Activated CD4-positive, alpha-beta T cell treated with anti-CD3 and anti-CD28 coated beads for 4 hours (primary cell): ENCODE measurements at regions not wholly inside any gene's neighbourhood (a gene's known extent, or its start where the extent isn't known, plus 50 kb on each side); places are given as distances from the start of the nearest gene placed in this dataset.

Experiments used
- DNase-seq, 2 donors: peaks; one replicate each; pipeline ENCODE4 v3.0.0-alpha.2; 2020

DNA sequence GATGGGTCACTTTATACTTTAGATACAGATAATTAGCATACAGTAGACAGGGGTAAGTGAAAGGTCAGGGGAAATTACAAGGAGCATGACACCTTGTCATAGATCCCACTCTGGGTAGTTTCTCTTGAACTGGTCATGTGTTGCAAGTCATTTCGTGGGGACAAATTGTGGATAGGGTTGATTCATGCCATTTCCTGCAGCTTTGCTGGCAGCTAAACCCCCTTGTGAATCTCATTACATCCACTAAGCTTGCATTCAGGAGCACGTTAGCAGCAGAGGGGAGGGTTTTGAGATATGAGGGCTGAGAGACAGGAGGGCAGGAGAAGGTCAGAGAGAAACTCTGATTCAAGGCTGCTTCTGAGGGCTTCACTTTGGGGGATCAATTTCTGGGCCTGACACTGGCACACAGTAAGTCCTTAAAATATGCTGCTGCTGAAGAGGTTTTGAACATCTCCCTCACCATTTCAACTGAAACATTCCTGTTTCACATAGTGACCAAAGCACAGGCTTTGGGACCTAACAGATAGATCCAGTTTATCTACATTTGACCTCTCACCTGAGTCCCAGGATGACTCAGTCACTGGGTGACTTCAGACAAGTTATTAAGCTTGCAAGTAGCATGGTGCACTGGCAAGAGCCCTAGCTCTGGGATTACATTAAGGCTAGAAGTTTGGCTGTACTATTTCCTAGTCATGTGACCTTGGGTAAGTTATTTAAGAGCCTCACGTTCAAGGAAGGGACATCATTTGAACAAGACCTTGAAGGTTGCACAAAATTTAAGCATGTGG lies 206.0 kb upstream of the USP24 start:
- DNase-seq, result no peak

DNA sequence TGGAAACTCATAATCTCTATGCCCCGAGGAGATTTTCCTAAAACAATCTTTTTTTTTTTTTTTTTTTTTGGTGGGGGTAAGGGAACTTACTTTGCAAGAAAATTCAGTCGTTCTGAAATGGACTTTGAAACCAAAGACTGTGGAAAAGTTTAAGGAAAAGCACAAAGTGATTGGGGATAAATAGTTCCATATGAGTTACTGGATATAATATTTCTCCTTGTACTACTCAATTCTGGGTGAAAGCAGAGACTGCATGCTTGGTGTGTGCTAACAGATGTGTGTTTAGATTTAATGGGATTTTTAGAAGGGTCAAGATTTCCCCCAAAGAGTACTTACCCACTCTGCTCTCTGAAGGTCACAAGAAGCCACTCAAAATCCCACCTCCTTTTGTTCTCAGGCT lies 204.9 kb upstream of the USP24 start:
- no peak for DNase-seq

DNA sequence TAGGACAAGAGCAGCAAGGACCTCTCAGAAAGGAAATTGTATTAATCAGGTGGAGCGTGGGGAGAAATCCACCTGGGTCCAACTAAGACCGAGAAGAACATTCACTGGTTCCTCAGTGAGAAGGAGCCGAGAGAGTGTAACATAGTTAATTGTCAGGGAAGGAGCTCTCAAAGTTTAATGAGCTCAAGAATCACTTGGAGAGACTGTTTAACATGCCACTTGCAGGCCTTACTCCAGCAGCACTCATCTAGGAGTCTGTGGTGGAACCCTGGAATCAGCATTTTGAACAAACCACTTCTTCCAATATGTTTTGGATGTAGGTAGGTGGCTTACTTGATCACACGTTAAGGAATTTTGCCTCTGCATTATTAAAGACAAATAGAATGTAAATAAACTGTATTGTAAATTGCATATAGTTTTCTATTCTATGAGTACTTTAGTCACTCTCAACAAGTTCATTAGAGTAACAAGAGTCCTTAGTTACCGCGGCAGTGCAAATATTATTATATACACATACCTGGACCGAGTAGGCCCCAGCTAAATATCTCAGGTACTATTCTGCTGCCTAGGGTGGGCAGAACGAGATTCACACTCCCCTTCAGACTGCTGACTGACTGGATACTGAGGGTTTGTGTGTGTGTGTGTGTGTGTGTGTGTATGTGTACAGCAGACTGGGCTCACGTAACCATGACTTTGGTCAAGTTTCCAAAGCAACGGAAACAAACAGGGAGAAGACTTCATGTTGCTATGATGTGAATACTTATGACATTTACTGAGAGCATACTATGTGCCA lies 203.2 kb upstream of the USP24 start:
- no peak for DNase-seq

DNA sequence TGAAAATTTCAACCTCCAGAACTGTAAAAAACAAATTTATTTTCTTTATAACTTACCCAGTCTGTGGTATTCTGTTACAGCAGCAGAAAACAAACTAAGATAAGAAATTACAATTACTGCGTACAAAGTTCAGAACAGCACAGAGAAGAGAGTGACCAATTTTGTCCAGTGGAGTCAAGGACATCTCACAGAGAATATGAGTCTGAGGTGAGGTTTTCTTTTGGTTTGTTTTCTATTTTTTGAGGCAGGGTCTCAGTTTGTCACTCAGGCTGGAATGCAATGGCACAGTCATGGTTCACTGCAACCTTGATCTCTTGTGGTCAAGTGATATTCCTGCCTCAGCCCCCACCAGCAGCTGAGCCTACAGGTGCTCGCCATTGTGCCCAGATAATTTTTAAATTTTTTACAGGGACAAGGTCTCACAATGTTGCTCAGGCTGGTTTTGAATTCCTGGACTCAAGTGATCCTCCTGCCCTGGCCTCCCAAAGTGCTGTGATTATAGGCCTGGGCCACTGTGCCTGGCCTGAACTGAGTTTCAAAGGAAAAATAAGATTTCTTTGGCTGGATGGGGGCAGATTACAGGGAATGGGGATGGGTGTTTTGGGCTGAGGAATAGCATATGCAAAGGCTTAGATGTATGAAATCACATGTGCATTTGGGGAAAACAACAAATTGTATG lies 201.1 kb upstream of the USP24 start:
- no peak for DNase-seq

DNA sequence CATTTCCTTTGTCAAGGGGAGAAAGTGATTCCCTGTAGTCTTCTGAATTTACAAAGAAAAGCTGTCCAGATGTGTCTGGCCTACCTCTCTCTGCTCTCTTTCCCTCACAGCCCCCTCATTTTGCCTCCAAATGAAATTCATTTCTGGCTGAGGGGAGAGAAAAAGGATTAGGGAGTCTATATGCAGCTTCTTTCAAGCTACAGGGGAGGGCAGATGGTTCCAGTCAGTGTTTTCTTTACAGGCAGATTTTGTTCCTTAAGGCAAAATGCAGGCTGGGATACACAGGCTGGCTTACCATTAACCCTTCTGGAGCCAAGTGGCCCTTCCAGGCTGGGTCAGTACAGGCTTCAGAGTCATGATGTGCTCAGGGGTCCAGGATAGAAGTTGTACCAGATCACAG lies 198.1 kb upstream of the USP24 start:
- no peak for DNase-seq

DNA sequence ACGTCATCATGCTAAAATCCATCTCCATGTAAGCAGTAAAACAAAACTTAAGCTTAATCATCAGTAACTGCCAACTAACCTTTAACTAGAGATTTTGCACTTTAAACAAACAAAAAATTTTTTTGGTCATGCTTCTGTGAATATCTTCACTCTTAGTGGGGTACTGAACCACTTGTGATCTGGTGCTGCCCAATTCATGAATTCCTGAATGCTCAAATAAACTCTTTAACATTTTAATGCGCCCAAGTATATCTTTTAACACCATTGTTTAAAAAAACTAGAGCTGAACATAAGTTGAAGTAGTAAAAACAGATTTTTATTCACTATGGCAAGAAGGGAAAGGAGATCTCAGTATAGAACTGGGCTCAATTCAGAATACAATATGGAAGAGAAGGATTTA lies 196.9 kb upstream of the USP24 start:
- no peak for DNase-seq

DNA sequence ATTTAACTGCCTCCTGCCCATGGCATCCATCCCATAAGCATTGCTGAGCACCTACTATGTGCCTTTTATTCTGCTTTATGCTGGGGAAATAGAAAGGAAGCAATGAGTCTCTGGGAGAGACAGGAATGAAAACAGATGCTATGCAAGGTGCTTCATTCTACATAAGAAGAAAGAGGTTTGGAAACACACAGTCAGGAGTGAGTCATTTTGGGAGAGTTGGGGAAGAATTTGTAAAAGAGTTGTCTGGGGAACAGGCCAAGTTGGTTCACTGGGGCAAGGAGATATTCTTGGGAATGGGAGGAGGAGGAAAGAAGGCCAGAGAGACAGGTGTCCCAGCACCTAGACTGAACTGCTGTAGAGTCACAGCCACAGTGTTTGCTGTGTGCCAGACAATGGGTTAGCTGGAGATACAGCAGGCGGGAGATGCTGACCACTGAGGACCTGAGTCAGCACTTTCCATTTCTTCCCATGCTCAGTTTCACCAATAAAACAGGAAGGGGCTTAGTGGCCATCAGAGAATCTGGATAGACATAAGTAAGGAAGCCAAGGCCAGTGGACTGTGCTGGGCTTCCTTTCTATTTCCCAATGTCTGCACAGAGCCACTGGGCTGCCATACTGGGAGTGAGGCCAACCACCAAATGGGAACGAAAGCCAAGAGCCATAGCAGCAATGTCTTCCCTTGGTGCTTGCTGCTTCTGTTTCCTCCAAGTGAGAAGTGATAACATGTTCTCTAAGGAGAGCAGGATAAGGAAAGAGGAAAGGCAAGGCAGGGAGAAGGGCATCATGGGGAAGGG lies 187.7 kb upstream of the USP24 start:
- DNase-seq, result no peak

DNA sequence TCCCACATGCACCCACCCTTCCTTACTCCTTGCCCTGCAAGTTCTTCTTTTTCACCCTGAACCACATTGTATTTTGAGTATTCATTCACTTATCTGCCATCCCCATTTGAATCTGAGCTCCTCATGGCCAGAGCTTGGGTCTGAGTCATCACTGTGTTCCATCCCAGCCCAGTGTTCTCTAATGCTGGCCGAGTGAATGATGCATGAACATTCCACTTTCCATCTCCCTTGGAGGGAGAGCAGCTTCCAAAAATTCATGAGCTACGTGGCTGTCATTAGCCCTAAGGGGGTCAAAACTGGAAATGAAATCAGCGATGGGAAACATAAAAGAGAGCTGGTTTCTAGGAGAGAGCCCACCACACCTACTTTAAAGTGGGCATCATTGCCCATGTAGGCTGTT lies 187.0 kb upstream of the USP24 start:
- no peak for DNase-seq

DNA sequence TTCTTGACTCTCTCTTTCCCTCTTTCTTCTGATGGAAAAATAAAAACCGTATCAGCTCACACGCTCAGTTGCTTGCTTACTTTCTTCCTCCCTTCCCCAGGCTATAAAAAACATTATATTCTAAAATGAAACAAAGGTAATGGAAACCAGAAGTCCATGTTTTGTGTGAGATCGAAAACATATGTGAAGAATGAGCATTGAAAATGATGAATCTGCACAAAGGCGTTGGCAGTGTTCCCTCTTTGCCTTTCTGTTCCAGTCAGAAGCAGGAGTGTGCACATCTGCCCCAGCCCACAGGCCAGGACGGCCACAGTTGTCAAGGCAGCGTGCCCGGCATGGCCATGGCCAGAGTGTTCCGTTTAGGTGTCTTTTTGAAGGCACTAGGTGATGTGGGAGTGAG lies 185.3 kb upstream of the USP24 start:
- DNase-seq, result no peak

DNA sequence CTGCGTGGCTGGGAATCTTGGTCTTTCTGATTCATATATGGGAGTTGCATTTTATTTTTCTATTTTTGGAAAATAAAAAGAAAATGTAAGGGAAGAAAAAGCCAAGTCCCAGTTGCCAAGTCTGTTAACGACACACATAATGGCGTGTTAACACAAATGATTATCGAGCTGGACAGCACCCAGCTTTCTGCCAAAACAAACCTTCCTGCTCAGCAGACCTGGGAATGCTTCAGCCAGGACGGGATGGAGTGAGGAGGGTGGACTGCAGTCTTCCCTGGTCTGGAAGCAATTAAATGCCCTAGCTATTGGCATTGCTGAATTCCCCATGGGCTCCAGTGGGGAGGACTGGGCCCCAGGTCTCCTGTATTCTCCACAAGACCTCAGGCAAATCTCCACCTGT lies 184.2 kb upstream of the USP24 start:
- no peak for DNase-seq

DNA sequence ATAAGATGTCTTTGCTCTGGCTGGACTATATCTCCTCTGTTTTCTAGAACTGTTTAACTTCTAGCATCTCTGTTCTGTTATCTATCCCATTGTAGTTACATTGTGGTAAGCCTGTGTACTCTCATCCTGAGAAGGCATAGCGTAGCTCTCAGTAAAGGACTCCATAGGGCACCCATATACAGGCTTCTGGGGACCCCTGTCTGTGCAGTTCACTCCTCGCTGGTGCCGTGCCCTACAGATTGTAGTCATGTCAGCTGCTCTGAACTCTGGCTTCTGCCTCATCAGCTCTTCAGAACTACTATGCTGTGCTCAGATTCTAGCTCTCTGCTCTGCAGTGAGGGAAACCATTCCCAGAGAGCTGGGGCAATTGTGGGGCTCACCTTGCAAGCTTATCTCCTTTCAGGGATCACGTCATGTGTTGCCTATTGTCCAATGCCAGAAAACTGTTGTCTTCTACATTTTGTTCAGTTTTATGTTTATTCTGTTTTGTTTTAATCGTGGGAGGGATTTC lies 181.3 kb upstream of the USP24 start:
- no peak for DNase-seq

DNA sequence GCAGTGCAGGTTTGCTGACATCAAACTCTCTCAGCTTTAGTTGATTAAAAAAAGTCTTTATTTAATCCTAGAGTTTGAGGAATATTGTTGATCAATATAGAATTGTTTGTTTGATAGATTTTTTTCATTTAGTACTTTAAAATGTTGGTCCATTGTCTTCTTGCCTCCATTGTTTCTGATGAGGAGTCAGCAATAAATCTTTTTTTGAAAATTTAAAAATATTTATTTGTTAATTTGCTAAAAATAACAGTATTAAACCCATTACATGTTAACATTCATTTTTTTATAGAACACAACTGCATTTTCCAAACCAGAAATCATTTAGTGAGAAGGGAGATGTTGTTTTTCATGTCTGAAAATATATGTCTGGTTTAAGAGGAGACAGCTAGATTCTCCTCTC lies 173.8 kb upstream of the USP24 start:
- no peak for DNase-seq

DNA sequence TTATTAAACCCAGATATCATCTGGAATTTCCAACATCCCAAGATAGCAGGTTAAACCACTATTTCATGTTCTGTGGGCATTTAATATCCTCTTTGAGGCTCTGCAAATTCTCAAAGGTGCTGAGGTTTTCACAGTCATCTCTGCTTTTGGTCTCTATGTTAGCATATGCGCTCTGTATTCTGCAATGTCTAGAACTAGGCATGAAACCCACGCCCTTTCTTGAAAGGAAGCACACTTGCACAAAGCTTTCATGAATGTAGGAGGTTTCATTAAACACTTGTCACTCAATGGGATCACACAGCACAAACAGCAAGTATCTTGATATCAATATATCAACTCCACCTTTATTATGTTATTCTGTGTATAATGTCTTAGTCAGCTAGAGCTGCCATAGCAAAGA lies 172.0 kb upstream of the USP24 start:
- no peak for DNase-seq

DNA sequence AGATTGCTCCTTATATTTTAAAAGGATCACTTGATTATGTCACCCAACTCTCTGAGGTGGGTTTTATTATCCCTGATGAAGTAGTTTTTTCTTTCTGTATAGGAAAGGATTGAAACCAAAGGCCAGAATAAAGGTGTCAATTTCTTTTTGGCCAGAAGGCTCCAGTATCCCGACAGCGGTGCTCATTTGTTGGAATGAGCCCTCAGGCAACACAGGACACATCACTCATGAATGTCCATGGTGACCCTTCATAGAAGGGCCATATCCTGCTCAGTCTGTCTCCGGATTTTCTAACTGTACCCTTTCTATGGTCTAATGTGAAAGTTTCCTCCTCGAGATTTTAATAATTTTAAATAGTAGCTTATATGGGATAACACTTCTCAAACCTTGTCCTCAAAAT lies 171.3 kb upstream of the USP24 start:
- DNase-seq, result no peak

DNA sequence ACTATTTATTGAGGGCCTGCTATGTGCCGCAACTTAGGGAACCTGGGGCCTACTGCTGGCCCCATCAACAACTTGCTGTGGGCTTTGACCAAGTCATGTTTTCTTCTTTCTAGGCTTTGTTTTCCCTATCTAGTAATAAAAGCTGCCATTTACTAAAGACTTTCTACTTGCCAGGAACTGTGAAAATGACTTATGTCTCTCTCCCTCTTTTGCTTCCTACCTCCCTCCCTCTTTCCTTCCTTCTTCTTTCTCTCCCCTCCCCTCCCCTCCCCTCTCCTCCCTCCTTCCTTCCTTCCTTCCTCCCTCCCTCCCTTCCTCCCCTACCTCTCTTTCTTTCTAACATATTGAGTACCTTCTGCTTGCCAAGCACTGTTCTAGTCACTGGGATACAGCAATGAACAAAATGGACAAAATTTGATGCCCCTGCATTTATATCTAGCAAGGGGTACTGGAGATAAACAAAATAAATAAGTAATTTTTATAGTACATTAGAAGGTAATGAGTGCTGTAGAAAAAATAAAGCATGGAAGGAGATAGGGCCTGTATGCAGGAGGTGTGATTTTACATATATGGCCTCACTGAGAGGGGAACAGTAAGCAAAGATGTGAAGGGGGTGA lies 170.3 kb upstream of the USP24 start:
- DNase-seq, result no peak

DNA sequence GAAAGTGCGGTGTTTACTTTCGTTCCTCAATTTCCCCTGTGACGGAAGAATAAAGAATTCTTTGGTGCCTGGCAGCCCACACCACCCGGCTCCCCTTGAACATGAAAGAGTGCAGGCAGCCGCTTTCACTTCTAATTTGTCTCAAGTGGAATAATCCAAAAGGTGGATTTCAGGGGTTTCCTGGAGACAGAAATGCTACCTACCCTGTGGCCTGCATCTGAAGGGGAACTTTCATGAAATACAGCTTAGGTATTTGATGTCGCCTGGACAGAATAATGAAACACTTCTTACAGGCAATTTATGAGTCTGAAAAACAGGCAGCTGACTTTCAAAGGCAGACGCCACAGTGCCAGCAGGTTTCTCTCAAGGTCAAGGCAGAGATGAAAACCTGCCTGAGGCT lies 169.5 kb upstream of the USP24 start:
- no peak for DNase-seq

DNA sequence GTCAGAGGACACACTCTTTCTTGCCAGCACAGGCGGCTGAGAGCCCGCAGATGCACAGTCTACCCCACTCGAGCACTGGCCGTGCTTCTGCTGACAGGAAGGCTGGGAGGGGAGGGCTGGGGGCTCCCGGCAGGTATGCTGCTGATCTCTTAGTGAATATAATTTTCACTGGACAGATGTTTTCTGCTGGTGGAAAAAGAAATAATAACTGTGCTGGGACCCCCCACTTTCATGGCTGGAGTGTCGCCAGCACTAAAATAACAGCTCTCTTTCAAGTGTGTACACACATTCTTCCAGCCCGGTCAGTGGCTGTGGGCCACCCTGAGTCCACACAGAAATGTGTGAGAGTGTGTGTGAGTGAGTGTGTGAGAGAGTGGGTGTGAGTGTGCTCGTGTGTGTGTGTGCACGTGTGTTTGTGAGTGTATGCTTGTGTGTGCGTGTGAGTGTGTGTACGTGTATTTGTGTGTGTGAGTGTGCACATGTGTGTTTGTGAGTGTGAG lies 167.7 kb upstream of the USP24 start:
- DNase-seq, result no peak

DNA sequence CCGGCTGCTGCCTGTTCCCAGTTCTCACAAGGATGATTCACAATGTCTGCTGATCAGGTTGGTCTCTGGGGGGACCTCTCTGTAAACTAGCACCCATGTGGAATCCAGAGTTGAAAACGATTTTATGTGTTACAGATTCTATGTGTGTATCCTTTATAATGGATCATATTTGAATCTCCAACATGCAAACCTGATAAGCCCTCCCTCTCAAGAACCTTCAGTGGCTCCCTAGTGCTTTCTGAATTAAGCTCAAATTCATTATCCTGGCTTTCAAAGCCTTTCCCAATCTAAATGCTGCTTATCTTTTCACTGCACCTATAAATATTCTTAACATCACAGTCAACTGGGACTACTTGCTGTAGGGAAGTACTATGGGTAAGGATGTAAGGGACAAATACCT lies 166.8 kb upstream of the USP24 start:
- DNase-seq, result no peak

DNA sequence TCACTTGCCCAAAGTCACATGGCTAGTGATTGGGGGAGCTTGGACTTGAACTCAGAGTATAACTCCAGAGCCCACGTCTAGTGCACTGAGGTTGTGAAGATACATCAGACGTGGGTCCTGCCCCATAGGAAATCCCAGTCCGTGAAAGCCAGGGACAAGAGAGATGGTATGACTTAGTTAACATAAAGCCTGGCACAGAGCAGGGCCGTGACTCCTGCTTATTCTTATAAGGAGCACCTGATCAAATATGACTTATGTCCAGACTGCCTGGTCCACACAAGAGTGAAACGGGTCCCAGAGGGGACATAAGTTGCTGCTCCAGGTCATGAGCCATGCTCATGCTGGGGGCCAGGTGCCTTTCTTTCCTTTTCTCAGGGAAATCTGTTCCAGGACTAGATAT lies 166.3 kb upstream of the USP24 start:
- DNase-seq, result no peak

DNA sequence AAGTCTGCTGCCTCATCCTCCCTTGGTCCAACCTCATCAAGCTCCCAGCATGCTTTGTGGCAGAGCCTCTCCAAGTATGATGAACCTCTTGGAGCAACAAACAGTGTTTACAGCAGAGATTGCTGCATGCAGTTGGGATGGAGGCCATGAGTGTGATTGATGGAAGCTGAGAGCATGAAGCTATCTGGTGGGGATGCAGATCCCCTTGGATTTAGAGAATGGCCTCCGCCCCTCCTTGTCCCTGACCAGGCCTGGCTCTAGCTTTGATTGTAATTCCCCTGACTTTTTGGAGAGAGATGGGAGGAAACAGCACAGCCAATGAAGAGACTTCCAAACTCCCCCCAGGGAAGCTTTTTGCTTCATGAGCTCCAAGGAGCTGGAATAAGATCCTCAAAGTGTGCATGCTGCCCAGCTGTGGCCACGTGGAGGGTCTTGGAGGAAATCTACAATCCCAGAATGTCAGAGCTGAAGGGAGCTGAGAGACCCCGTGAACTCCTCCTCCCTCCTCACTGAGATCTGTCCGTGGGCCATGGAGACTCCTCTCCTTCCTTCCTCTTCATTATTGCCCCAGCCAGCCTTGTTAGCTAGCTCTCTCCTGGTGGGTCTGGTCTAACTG lies 165.3 kb upstream of the USP24 start:
- DNase-seq, result no peak

DNA sequence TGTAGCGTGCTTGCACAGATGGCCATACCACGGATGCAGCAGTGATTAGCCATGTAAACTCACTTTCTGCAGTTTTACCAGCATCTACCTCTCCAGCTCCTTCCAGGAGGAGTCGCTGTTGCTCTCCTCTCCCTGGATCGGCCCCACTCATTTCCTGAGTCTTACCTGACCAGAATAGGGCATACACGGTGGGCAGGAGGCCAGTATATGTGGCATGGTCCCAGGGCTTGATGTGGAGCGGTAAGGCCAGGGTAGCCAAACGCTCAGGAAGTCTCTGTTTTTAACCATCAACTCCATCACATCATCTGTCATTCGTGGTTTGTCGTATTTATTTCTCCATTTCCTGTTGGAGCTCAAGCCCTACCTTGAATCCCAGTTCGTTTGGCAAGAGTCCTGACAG lies 163.4 kb upstream of the USP24 start:
- DNase-seq, result no peak

DNA sequence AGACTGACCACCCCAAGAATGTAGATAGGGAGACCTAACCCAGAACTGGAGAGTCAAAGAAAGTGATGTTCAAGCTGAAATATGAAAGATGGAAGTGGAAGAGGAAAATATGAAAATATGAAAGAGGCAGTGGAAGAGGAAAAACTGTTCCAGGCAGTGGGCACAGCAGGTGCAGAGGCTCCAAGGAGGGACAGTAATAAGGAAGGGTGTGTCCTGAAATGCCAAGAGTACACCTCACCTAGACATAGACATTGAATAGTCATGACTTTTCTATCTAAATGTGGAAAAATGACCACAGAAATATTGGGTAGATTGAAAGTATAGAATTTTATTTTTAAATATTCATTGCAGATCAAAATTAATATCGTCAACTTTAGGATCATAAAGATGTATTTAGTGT lies 161.7 kb upstream of the USP24 start:
- no peak for DNase-seq
